Adrenal gland (tissue), 9 donors: ENCODE measurements at regions not wholly inside any gene's neighbourhood (a gene's known extent, or its start where the extent isn't known, plus 50 kb on each side); places are given as distances from the start of the nearest gene placed in this dataset.

Source experiments
- DNase-seq, 7 donors: peaks; one replicate each; pipeline ENCODE4 v3.0.0-alpha.2; 2019 to 2020
- H3K27ac ChIP-seq, 5 donors: fragments of 200-600 bp; sonication (generic) in 4 of 5; 1 replicate in 3 of 5; 2 replicates in 2 of 5; pipeline versions ENCODE4 v1.5.1 to v1.8.0; 2016 to 2020; ENCODE audit warnings: mild to moderate bottlenecking in 1 of 5
- H3K27me3 ChIP-seq: fragments of 200-600 bp; 2 replicates; pipeline ENCODE4 v1.8.0; 2021
- H3K36me3 ChIP-seq, 2 donors: fragments of 200-600 bp; replicated peaks in 1 of 2; 1 replicate in 1 of 2; 2 replicates in 1 of 2; pipeline versions ENCODE4 v1.5.1 to v1.8.0; 2018 to 2022
- H3K4me1 ChIP-seq, 2 donors: fragments of 200-600 bp; replicated peaks in 1 of 2; 1 replicate in 1 of 2; 2 replicates in 1 of 2; pipeline versions ENCODE4 v1.5.1 to v1.8.0; 2018 to 2021
- H3K4me3 ChIP-seq, 4 donors: fragments of 200-600 bp; sonication (generic) in 3 of 4; one replicate each; pipeline ENCODE4 v1.5.1; 2016 to 2018
- H3K9me3 ChIP-seq, 3 donors: fragments of 200-600 bp; sonication (generic) in 1 of 3; replicated peaks in 1 of 3; 1 replicate in 2 of 3; 2 replicates in 1 of 3; pipeline versions ENCODE4 v1.5.1 to v1.8.0; 2016 to 2021
- POLR2A ChIP-seq, 2 donors: fragments of 450-650 bp; IDR thresholded peaks; one replicate each; pipeline ENCODE4 v1.6.1; 2017; ENCODE audit warnings: antibody characterized with exemption in 2 of 2, mild to moderate bottlenecking in 2 of 2, moderate library complexity in 1 of 2
- WGBS, 4 donors: extraction: QIAGEN DNeasy Blood & Tissue Kit in 2 of 4; methylation state at CpG; one replicate each; pipeline versions ENCODE4 v1.1.5 to v1.1.7; 2013 to 2017; 5-methylcytosine and 5-hydroxymethylcytosine counted together
- intact Hi-C, 2 donors: fragments of 100-400 bp; cut with DNase I; formaldehyde crosslinking; loops; one replicate each; pipeline versions ENCODE4 v1.14.1 to v1.15.0; 2022 to 2023
- TF ChIP-seq, protein P1 (sequence below), 6 experiments: fragments of 450-650 bp in 4 of 6; fragments of 200-600 bp in 2 of 6; sonication (generic) in 1 of 6; IDR thresholded peaks; 1 replicate in 5 of 6; 2 replicates in 1 of 6; pipeline versions ENCODE4 v1.5.1 to v1.8.0; 2016 to 2021; ENCODE audit warnings: antibody characterized with exemption in 6 of 6, mild to moderate bottlenecking in 2 of 6, moderate library complexity in 1 of 6
- donor health status: healthy with polysubstance abuse.
- donor health status: Bipolar disorder and iron deficiency.
- donor health status: DM: yes; HTN: yes; CAD: no.
- donor health status: DM: no; HTN: no; CAD: no.
- donor health status: DM: no; HTN: no; CAD: no.

DNA sequence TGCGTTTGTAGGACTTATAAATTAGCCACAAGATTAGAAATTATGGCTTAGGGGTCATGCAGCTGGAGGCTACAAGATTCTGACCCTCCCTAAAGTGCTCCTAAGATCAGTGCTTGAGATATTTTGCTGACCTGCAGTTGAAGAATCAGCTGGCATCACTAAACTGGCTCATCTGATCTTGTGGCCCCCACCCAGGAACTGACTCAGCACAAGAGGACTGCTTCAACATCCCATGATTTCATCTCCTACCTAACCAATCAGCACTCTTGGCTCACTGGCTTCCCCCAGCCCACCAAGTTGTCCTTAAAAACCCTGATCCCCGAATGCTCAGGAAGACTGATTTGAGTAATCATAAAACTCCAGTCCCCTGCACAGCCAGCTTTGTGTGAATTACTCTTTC, 86.4 kb upstream of the ERCC4 start:
- H3K27ac ChIP-seq = no peak overlapping the region

DNA sequence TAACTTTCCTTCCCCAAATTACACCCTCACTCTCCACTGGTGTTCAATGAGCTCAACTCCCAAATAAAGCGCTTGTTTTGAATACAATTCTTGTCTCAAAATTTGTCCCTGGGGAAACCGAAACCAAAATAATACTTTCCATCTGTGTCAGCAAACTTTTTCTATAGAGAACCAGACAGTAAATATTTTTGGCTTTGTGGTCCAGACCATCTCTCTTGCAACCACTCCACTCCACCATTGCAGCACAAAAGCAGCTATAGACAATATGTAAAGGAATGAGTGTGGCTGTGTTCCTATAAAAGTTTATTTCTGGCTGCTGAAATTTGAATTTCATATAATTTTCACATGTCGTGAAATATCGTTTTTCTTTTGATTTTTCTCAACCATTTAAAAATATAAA, 84.6 kb upstream of the ERCC4 start:
- intact Hi-C loops = no loop called here
- Histone ChIP-seq H3K9me3 (no peaks in the 10 kb centered on the region), H3K27me3 (no peaks in the 10 kb centered on the region), H3K36me3 (no peaks in the 10 kb centered on the region), H3K4me3 (no peak overlapping the region), H3K27ac (no peak overlapping the region), H3K4me1 (no peaks in the 10 kb centered on the region)
- TF ChIP-seq, protein P1, sequence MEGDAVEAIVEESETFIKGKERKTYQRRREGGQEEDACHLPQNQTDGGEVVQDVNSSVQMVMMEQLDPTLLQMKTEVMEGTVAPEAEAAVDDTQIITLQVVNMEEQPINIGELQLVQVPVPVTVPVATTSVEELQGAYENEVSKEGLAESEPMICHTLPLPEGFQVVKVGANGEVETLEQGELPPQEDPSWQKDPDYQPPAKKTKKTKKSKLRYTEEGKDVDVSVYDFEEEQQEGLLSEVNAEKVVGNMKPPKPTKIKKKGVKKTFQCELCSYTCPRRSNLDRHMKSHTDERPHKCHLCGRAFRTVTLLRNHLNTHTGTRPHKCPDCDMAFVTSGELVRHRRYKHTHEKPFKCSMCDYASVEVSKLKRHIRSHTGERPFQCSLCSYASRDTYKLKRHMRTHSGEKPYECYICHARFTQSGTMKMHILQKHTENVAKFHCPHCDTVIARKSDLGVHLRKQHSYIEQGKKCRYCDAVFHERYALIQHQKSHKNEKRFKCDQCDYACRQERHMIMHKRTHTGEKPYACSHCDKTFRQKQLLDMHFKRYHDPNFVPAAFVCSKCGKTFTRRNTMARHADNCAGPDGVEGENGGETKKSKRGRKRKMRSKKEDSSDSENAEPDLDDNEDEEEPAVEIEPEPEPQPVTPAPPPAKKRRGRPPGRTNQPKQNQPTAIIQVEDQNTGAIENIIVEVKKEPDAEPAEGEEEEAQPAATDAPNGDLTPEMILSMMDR (IDR thresholded peaks at IDR 0.05) = no peak
- no peak for TF ChIP-seq POLR2A (IDR thresholded peaks at IDR 0.05)
- no peak for DNase-seq
- 64 to 73% (median 71%) methylated on average over 4 of the region's 4 CpGs for WGBS, 4 donors

More for the DNA sequence above, 86.4 kb upstream of the ERCC4 start:
- DNase-seq = no peak
- intact Hi-C loops = no loop called here
- 42 to 66% (median 53%) methylated on average over 2 of the region's 2 CpGs for WGBS, 4 donors
- TF ChIP-seq, protein P1 (IDR thresholded peaks at IDR 0.05) = no peak
- TF ChIP-seq POLR2A (IDR thresholded peaks at IDR 0.05) = no peak
- no peaks in the 10 kb centered on the region for H3K9me3 ChIP-seq
- no peak overlapping the region for H3K4me3 ChIP-seq
- H3K27me3 ChIP-seq = no peaks in the 10 kb centered on the region
- H3K36me3 ChIP-seq = no peaks in the 10 kb centered on the region
- no peaks in the 10 kb centered on the region for H3K4me1 ChIP-seq

DNA sequence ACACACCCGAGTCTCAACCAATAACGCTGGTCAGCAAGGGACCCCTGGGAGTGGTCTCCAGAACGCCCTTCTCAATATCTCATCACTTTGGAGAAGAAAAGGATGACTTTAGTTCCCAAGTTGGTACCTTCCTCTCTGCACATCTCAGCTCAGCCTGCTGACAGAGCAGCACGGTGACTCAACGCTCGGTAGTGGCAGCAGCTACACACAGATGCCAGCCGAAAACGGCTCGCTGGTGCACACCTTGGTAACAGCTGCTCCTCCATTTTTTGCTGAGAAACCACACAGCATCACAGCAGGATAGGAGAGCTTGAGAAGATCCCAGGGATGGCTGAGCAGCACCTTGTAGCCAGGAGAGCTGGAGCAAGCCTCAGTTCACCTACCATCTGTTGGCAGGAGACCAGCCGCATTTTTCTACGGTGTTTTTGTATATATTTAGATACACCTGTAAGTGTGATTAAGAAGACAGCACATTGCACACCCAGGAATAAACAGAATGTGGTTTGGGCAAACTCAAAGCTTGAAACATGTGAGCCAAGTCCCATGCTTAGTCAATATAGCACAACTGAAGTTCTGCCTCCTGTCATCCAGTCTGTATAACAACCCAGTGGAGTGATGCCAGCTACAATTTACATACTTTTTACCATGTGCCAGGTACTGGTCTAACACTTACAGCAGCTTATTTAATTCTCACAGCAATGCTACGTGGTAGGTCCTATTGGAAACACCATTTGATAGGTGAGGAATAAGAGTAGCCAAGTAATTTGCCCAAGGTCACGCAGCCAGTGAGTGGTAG, 83.8 kb upstream of the ERCC4 start:
- H3K36me3 ChIP-seq = no peaks in the 10 kb centered on the region
- no peak for DNase-seq
- TF ChIP-seq POLR2A (IDR thresholded peaks at IDR 0.05) = no peak
- TF ChIP-seq, protein P1 (IDR thresholded peaks at IDR 0.05) = no peak
- intact Hi-C loops = no loop called here
- no peaks in the 10 kb centered on the region for H3K9me3 ChIP-seq
- H3K4me1 ChIP-seq = no peaks in the 10 kb centered on the region
- H3K4me3 ChIP-seq = no peak overlapping the region
- H3K27me3 ChIP-seq = no peaks in the 10 kb centered on the region
- H3K27ac ChIP-seq = no peak overlapping the region
- WGBS, 4 donors = 76 to 88% (median 84%) methylated on average over 12 to 13 of the region's 13 CpGs

DNA sequence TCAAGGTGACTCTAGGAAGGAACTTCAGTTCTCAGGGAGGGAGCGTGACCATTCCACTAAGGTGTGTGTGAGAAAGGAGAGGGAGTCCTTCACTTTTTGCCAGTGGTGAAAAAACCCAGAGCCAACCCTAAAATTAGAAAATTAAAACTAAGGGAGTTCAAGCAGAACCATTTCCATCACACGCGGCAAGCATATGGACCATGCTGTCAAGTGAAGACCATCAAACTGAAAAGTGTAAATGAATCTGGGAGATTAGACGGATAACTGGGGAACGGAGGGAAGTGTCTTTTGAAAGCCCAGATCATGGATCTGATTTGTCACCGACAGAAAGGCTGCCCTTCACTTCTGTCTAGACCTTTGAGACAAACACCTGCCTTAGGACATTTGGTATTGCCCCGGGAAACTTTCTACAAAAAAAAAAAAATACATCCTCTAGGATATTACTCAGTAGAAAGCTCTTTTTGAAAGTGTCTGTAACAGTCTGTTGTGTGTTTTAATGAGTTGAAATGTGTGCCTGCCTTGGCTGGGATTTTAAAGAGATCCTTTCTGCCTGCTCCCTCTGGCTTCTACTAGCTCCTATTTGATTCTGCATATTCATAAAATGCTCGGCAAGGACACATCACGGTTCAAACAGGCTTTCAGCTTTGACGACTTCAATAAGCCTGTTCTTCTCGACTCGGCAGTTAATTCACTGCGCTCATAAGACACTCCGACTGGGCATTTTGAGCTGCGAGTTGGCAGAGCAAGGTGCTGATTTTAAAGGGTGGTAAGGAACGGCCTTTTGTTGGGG, 81.4 kb upstream of the ERCC4 start:
- Histone ChIP-seq H3K9me3 (no peaks in the 10 kb centered on the region), H3K36me3 (no peaks in the 10 kb centered on the region), H3K4me1 (no peaks in the 10 kb centered on the region), H3K4me3 (no peak overlapping the region), H3K27me3 (no peaks in the 10 kb centered on the region), H3K27ac (no peak overlapping the region)
- no peak for TF ChIP-seq POLR2A (IDR thresholded peaks at IDR 0.05)
- TF ChIP-seq, protein P1 (IDR thresholded peaks at IDR 0.05) = no peak
- intact Hi-C loops = no loop called here
- no peak for DNase-seq
- 80 to 87% (median 82%) methylated on average over 16 of the region's 16 CpGs for WGBS, 4 donors
